ENCODE measurements at regions not wholly inside any gene's neighbourhood (a gene's known extent, or its start where the extent isn't known, plus 50 kb on each side); places are given as distances from the start of the nearest gene placed in this dataset.

GRCh38 chr12:68387338-68387737, 55.2 kb upstream of the MDM1 start:
- H3K4me2 ChIP-seq (ENCODE audit: low read depth, low read length, poor library complexity, severe bottlenecking), result no peak overlapping the region

GRCh38 chr12:68389305-68389704, 57.1 kb upstream of the MDM1 start:
- Histone ChIP-seq H3K79me2 (ENCODE audit: insufficient read depth, low read length) (no peaks in the 10 kb centered on the region), H3K36me3 (ENCODE audit: low read length) (no peaks in the 10 kb centered on the region), H3K9me3 (ENCODE audit: insufficient read depth, low read length) (no peaks in the 10 kb centered on the region), H3K27ac (ENCODE audit: low read depth, low read length) (no peak overlapping the region), H3F3A (ENCODE audit: insufficient read depth) (no peaks in the 10 kb centered on the region), H3K4me2 (ENCODE audit: low read depth, low read length, poor library complexity, severe bottlenecking) (no peak overlapping the region), H3K9ac (ENCODE audit: low read length) (no peak overlapping the region), H3K9me2 (replicated peaks; ENCODE audit: insufficient read depth, low read length) (no peaks in the 10 kb centered on the region), H2AFZ (ENCODE audit: low read depth, low read length, severe bottlenecking) (no peak overlapping the region), H3K27me3 (ENCODE audit: low read length) (no peaks in the 10 kb centered on the region), H3K4me3 (ENCODE audit: insufficient read depth, low read length, poor library complexity, severe bottlenecking) (no peak overlapping the region), H4K20me1 (ENCODE audit: low read depth, low read length) (no peaks in the 10 kb centered on the region)
- TF ChIP-seq EZH2phosphoT487 (conservative IDR thresholded peaks at IDR 0.05; ENCODE audit: low read length), result no peak
- TF ChIP-seq CTCF (IDR thresholded peaks at IDR 0.05; ENCODE audit: insufficient read depth, low read length, poor library complexity, severe bottlenecking), result no peak

More at GRCh38 chr12:68387338-68387737, 55.2 kb upstream of the MDM1 start:
- Histone ChIP-seq H2AFZ (ENCODE audit: low read depth, low read length, severe bottlenecking) (no peak overlapping the region), H4K20me1 (ENCODE audit: low read depth, low read length) (no peaks in the 10 kb centered on the region), H3K36me3 (ENCODE audit: low read length) (no peaks in the 10 kb centered on the region), H3K4me3 (ENCODE audit: insufficient read depth, low read length, poor library complexity, severe bottlenecking) (no peak overlapping the region), H3K79me2 (ENCODE audit: insufficient read depth, low read length) (no peaks in the 10 kb centered on the region), H3K27ac (ENCODE audit: low read depth, low read length) (no peak overlapping the region), H3K27me3 (ENCODE audit: low read length) (no peaks in the 10 kb centered on the region), H3F3A (ENCODE audit: insufficient read depth) (no peaks in the 10 kb centered on the region), H3K9me2 (replicated peaks; ENCODE audit: insufficient read depth, low read length) (no peaks in the 10 kb centered on the region), H3K9me3 (ENCODE audit: insufficient read depth, low read length) (no peaks in the 10 kb centered on the region), H3K9ac (ENCODE audit: low read length) (no peak overlapping the region)
- TF ChIP-seq EZH2phosphoT487 (conservative IDR thresholded peaks at IDR 0.05; ENCODE audit: low read length), result no peak
- no peak for TF ChIP-seq CTCF (IDR thresholded peaks at IDR 0.05; ENCODE audit: insufficient read depth, low read length, poor library complexity, severe bottlenecking)

GRCh38 chr12:68391937-68392336, 59.8 kb upstream of the MDM1 start:
- H3K79me2 ChIP-seq (ENCODE audit: insufficient read depth, low read length), result no peaks in the 10 kb centered on the region
- H3K9ac ChIP-seq (ENCODE audit: low read length), result no peak overlapping the region
- no peak overlapping the region for H3K4me2 ChIP-seq (ENCODE audit: low read depth, low read length, poor library complexity, severe bottlenecking)

More at GRCh38 chr12:68391937-68392336, 59.8 kb upstream of the MDM1 start:
- Histone ChIP-seq H3K4me3 (ENCODE audit: insufficient read depth, low read length, poor library complexity, severe bottlenecking) (no peak overlapping the region), H3K36me3 (ENCODE audit: low read length) (no peaks in the 10 kb centered on the region), H4K20me1 (ENCODE audit: low read depth, low read length) (no peaks in the 10 kb centered on the region), H2AFZ (ENCODE audit: low read depth, low read length, severe bottlenecking) (no peak overlapping the region), H3F3A (ENCODE audit: insufficient read depth) (no peaks in the 10 kb centered on the region), H3K27ac (ENCODE audit: low read depth, low read length) (no peak overlapping the region), H3K9me3 (ENCODE audit: insufficient read depth, low read length) (no peaks in the 10 kb centered on the region), H3K9me2 (replicated peaks; ENCODE audit: insufficient read depth, low read length) (no peaks in the 10 kb centered on the region), H3K27me3 (ENCODE audit: low read length) (no peaks in the 10 kb centered on the region)
- TF ChIP-seq EZH2phosphoT487 (conservative IDR thresholded peaks at IDR 0.05; ENCODE audit: low read length), result no peak
- no peak for TF ChIP-seq CTCF (IDR thresholded peaks at IDR 0.05; ENCODE audit: insufficient read depth, low read length, poor library complexity, severe bottlenecking)
